Nephron progenitor cell (in vitro differentiated cells): ENCODE measurements at regions not wholly inside any gene's neighbourhood (a gene's known extent, or its start where the extent isn't known, plus 50 kb on each side); places are given as distances from the start of the nearest gene placed in this dataset.
A peak's percentile ranks its signal among the peaks of the same experiment; 100 is the strongest.
"Not testable (repeated sequence)": the region's sequence is repeated elsewhere in the genome, so short reads cannot be mapped to it uniquely, and the experiment has no call there.

ENCODE experiments used
- DNase-seq: peaks from one replicate; pipeline ENCODE4 v3.0.0; 2021
- H3K27ac Mint-ChIP-seq: 2 replicates; pipeline ENCODE4 v1.8.0; 2021; ENCODE audit warnings: mild to moderate bottlenecking, moderate library complexity, mixed read lengths
- H3K27me3 Mint-ChIP-seq: 2 replicates; pipeline ENCODE4 v1.8.0; 2021; ENCODE audit warnings: mild to moderate bottlenecking, low read depth, mixed read lengths; ENCODE audit not compliant: poor library complexity
- H3K36me3 Mint-ChIP-seq: 2 replicates; pipeline ENCODE4 v1.8.0; 2021; ENCODE audit warnings: low read depth, mixed read lengths
- H3K4me1 Mint-ChIP-seq: 2 replicates; pipeline ENCODE4 v1.8.0; 2021; ENCODE audit warnings: mixed read lengths
- H3K4me3 Mint-ChIP-seq: 2 replicates; pipeline ENCODE4 v1.8.0; 2021; ENCODE audit warnings: mild to moderate bottlenecking, moderate library complexity, mixed read lengths
- H3K9me3 Mint-ChIP-seq: 2 replicates; pipeline ENCODE4 v1.8.0; 2021; ENCODE audit warnings: mild to moderate bottlenecking, moderate library complexity, mixed read lengths
- TF ChIP-seq, protein P1 (sequence below): fragments of 200-600 bp; sonication (generic); IDR thresholded peaks from 2 replicates; pipeline ENCODE4 v1.5.0; 2021; ENCODE audit warnings: antibody characterized with exemption

DNA sequence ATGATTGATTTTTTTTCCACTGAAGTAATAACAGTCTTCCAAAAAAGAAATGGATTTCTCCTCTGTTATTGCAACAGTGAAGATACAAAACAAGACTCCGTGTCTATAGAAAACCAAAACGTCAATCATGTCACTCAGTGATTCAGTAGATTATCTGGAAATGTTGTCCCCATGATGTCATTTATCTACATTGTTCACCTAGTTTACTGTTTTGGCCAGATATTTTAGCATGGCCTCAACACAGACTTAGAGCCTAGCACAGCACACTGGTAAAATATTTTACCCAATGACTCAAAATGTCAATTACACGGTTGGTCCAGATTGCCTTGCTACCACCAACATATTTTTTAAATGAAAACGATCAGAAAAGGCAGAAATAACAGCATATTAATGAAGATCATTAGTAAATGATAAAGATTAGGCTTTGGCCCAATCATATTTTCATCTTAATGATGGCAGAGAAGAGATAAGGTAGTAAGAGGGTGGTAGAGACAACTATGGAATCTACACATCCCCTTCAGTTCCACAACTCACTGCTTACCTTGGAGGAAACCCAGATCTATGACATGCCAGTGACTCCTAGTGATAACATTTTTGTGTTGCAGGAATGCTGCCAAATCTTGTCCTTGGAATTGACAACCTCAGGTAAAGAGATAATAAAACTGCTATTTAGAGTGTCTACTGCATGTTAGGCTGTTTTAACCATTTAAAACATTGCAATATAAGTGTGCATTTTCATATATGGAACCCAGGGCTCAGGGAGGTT, 347.7 kb upstream of the ARPP21 start:
- no peak overlapping the region for H3K4me3 Mint-ChIP-seq
- no peaks in the 10 kb centered on the region for H3K36me3 Mint-ChIP-seq
- no peak overlapping the region for H3K27ac Mint-ChIP-seq
- TF ChIP-seq, protein P1, sequence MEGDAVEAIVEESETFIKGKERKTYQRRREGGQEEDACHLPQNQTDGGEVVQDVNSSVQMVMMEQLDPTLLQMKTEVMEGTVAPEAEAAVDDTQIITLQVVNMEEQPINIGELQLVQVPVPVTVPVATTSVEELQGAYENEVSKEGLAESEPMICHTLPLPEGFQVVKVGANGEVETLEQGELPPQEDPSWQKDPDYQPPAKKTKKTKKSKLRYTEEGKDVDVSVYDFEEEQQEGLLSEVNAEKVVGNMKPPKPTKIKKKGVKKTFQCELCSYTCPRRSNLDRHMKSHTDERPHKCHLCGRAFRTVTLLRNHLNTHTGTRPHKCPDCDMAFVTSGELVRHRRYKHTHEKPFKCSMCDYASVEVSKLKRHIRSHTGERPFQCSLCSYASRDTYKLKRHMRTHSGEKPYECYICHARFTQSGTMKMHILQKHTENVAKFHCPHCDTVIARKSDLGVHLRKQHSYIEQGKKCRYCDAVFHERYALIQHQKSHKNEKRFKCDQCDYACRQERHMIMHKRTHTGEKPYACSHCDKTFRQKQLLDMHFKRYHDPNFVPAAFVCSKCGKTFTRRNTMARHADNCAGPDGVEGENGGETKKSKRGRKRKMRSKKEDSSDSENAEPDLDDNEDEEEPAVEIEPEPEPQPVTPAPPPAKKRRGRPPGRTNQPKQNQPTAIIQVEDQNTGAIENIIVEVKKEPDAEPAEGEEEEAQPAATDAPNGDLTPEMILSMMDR: no peak
- no peaks in the 10 kb centered on the region for H3K9me3 Mint-ChIP-seq
- H3K4me1 Mint-ChIP-seq: peaks cover 3% of the 10 kb centered on the region
- no peak for DNase-seq
- no peaks in the 10 kb centered on the region for H3K27me3 Mint-ChIP-seq

GRCh38 chr3:35292568-35292967, 346.8 kb upstream of the ARPP21 start:
- Mint-ChIP-seq H3K4me1 (peaks cover 3% of the 10 kb centered on the region), H3K9me3 (no peaks in the 10 kb centered on the region), H3K27ac (no peak overlapping the region), H3K27me3 (no peaks in the 10 kb centered on the region), H3K4me3 (no peak overlapping the region), H3K36me3 (no peaks in the 10 kb centered on the region)
- DNase-seq: no peak
- TF ChIP-seq, protein P1: no peak

DNA sequence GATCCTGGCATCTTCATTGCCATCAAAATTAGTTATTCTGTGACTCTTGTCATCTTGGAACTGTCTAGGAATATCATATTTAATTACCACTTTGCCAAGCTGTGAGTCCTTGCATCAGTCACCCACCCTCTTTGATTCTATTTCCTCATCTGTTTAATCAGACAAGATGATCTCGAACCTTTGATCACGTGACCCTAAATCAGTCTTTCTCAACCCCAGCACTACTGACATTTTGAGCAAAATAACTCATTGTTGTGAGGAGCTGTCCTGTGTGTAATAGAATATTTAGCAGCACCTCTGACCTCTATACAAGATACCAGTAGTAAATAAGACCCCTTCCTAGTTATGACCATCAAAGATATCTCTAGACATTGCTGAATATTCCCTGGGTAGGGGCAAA, 343.4 kb upstream of the ARPP21 start:
- no peaks in the 10 kb centered on the region for H3K27me3 Mint-ChIP-seq
- H3K9me3 Mint-ChIP-seq: no peaks in the 10 kb centered on the region
- no peaks in the 10 kb centered on the region for H3K36me3 Mint-ChIP-seq
- H3K4me3 Mint-ChIP-seq: no peak overlapping the region
- no peak for DNase-seq
- no peak overlapping the region for H3K27ac Mint-ChIP-seq
- peaks cover 3% of the 10 kb centered on the region for H3K4me1 Mint-ChIP-seq
- TF ChIP-seq, protein P1: no peak

- Mint-ChIP-seq H3K4me3 (no peak overlapping the region), H3K36me3 (no peaks in the 10 kb centered on the region), H3K27me3 (no peaks in the 10 kb centered on the region), H3K4me1 (peaks cover 3% of the 10 kb centered on the region), H3K27ac (peak overlapping the region; percentile 23), H3K9me3 (no peaks in the 10 kb centered on the region)
- no peak for DNase-seq
- TF ChIP-seq, protein P1: no peak
Observed at GRCh38 chr3:35296533-35296932, 342.8 kb upstream of the ARPP21 start.

DNA sequence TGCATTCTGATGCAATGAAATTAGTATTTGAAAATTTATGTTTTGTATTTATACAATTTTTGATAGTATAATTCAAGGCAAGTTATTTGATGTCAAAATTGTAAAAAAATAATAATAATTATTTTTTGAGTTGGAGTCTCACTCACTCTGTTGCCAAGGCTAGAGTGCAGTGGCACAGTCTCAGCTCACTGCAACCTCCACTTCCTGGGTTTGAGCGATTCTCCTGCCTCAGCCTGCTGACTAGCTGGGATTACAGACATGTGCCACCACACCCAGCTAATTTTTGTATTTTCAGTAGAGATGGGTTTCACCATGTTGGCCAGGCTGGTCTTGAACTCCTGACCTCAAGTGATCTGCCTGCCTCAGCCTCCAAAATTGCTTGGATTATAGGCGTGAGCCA, 342.4 kb upstream of the ARPP21 start:
- H3K36me3 Mint-ChIP-seq, H3K4me3 Mint-ChIP-seq, H3K27ac Mint-ChIP-seq, H3K4me1 Mint-ChIP-seq, H3K27me3 Mint-ChIP-seq, DNase-seq, H3K9me3 Mint-ChIP-seq: not testable (repeated sequence)

- TF ChIP-seq, protein P1: no peak
- Mint-ChIP-seq H3K4me3 (no peak overlapping the region), H3K27ac (no peak overlapping the region), H3K36me3 (no peaks in the 10 kb centered on the region), H3K4me1 (no peaks in the 10 kb centered on the region), H3K27me3 (no peaks in the 10 kb centered on the region), H3K9me3 (no peaks in the 10 kb centered on the region)
- no peak for DNase-seq
Observed at GRCh38 chr3:35305406-35305805, 333.9 kb upstream of the ARPP21 start.
